AG04450 (cell line): ENCODE measurements at regions not wholly inside any gene's neighbourhood (a gene's known extent, or its start where the extent isn't known, plus 50 kb on each side); places are given as distances from the start of the nearest gene placed in this dataset.

ENCODE experiments used
- CTCF ChIA-PET: fragments of 300-600, 350-600 bp; formaldehyde crosslinking; extraction: SDS; loops from one replicate; lab custom pipeline; 2022; ENCODE audit warnings: antibody characterized with exemption, inconsistent platforms; lab: Charles Lee
- POLR2A ChIA-PET: fragments of 350-600 bp; formaldehyde crosslinking; extraction: SDS; loops from one replicate; lab custom pipeline; 2021; ENCODE audit warnings: antibody characterized with exemption, inconsistent platforms; lab: Yijun Ruan, JAX
- DNase-seq: peaks from one replicate; pipeline ENCODE4 v3.0.0-alpha.2; 2011; ENCODE audit warnings: low read depth, low spot score
- H3K27ac ChIP-seq: one replicate; pipeline ENCODE4 v1.5.1; 2012; ENCODE audit warnings: low read depth, low read length, control low read depth
- H3K27me3 ChIP-seq: one replicate; pipeline ENCODE4 v1.6.0; 2012; ENCODE audit warnings: low read length; ENCODE audit not compliant: control insufficient read depth, insufficient read depth
- H3K4me3 ChIP-seq: 2 replicates; pipeline ENCODE4 v1.5.1; 2011; ENCODE audit warnings: mild to moderate bottlenecking, low read depth, low read length, control low read depth
- H3K9me3 ChIP-seq: 2 replicates; pipeline ENCODE4 v1.5.1; 2012; ENCODE audit warnings: low read length; ENCODE audit not compliant: control insufficient read depth, insufficient read depth
- TF ChIP-seq, protein P1 (sequence below): IDR thresholded peaks from 2 replicates; pipeline ENCODE4 v1.5.1; 2011; ENCODE audit warnings: low read depth, low read length, control low read depth, inconsistent platforms

DNA sequence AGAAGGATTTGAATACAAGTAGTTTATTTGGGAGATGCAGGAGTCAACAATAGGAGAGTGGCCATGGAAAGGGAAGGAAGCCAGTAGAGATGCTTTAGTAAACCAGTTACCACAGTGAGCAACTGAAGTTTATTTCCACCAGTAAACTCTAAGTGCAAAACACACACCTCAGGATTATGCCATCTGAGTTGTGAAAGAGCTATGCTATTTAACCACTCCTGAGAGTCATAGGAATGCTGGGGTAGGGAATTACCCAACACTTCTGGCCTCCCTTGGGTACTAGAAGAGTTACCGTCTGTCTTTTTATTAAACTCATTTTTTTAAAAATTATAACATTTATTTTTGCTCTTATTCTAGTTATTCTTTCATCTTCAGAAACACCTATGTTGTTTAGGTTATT, 834.6 kb upstream of the AMOT start:
- H3K27ac ChIP-seq = no peak overlapping the region
- ChIA-PET POLR2A (no interaction called here), CTCF (no interaction called here)
- H3K4me3 ChIP-seq = no peak overlapping the region
- TF ChIP-seq, protein P1, sequence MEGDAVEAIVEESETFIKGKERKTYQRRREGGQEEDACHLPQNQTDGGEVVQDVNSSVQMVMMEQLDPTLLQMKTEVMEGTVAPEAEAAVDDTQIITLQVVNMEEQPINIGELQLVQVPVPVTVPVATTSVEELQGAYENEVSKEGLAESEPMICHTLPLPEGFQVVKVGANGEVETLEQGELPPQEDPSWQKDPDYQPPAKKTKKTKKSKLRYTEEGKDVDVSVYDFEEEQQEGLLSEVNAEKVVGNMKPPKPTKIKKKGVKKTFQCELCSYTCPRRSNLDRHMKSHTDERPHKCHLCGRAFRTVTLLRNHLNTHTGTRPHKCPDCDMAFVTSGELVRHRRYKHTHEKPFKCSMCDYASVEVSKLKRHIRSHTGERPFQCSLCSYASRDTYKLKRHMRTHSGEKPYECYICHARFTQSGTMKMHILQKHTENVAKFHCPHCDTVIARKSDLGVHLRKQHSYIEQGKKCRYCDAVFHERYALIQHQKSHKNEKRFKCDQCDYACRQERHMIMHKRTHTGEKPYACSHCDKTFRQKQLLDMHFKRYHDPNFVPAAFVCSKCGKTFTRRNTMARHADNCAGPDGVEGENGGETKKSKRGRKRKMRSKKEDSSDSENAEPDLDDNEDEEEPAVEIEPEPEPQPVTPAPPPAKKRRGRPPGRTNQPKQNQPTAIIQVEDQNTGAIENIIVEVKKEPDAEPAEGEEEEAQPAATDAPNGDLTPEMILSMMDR = no peak
- DNase-seq = no peak
- no peaks in the 10 kb centered on the region for H3K27me3 ChIP-seq
- H3K9me3 ChIP-seq = no peaks in the 10 kb centered on the region

- TF ChIP-seq, protein P1 = no peak
- POLR2A ChIA-PET = no interaction called here
Measured at GRCh38 chrX:113651306-113651705, 810.7 kb upstream of the AMOT start.

GRCh38 chrX:113644426-113644825, 803.8 kb upstream of the AMOT start:
- H3K4me3 ChIP-seq = no peak overlapping the region
- TF ChIP-seq, protein P1 = no peak
- ChIA-PET CTCF (no interaction called here), POLR2A (no interaction called here)
- peaks cover 5% of the 10 kb centered on the region; the same call in 1 of the 2 replicates for H3K9me3 ChIP-seq
- no peak overlapping the region for H3K27ac ChIP-seq
- no peaks in the 10 kb centered on the region for H3K27me3 ChIP-seq
- DNase-seq = no peak

More at GRCh38 chrX:113651306-113651705, 810.7 kb upstream of the AMOT start:
- Histone ChIP-seq H3K27me3 (no peaks in the 10 kb centered on the region), H3K4me3 (no peak overlapping the region), H3K27ac (no peak overlapping the region), H3K9me3 (peaks cover 5% of the 10 kb centered on the region; the same call in 1 of the 2 replicates)
- CTCF ChIA-PET = no interaction called here
- no peak for DNase-seq

DNA sequence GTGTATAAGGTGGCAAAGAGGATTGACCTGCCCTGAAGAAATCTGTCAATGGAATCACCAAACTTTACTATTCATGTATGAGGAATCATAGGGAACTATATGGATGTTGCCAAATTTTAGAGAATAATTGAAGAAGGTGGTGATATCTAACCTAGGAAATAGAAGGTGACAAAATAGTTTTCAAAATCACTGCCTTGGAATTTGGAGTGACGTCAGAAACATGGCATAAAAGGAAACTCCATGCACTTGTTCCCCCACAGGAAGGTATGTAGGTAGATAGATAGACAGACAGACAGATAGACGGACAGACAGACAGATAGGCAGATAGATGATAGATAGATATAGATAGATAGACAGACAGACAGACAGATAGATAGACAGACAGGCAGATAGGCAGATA, 793.9 kb upstream of the AMOT start:
- POLR2A ChIA-PET = no interaction called here
- Histone ChIP-seq H3K27me3 (no peaks in the 10 kb centered on the region), H3K4me3 (no peak overlapping the region), H3K9me3 (no peaks in the 10 kb centered on the region), H3K27ac (no peak overlapping the region)
- CTCF ChIA-PET = no interaction called here
- DNase-seq = no peak
- TF ChIP-seq, protein P1 = no peak

GRCh38 chrX:113629326-113629725, 788.7 kb upstream of the AMOT start:
- Histone ChIP-seq H3K9me3 (peaks cover 2% of the 10 kb centered on the region; the same call in 1 of the 2 replicates), H3K4me3 (no peak overlapping the region), H3K27ac (no peak overlapping the region), H3K27me3 (no peaks in the 10 kb centered on the region)
- CTCF ChIA-PET = no interaction called here
- no peak for DNase-seq
- POLR2A ChIA-PET = no interaction called here
- TF ChIP-seq, protein P1 = no peak
